ENCODE measurements at regions not wholly inside any gene's neighbourhood (a gene's known extent, or its start where the extent isn't known, plus 50 kb on each side); places are given as distances from the start of the nearest gene placed in this dataset.

DNA sequence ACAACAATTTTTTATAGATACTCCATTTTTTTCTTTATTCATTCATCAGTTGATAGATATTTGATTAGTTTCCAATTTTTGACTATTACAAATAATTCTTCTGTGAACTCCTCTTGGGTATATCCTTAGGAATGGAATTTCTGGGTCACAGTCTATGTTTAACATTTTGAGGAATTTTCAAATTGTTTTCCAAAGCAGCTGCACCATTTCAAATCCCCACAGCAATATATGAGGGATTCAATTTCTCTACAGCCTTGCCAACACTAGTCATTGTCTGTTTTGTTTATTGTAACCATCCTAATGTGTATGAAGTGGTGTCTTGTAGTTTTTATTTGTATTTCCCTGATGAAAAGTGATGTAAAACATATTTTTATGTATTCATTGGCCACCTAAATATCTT lies 320.3 kb upstream of the DEFB112 start:
- TF ChIP-seq, protein P1, sequence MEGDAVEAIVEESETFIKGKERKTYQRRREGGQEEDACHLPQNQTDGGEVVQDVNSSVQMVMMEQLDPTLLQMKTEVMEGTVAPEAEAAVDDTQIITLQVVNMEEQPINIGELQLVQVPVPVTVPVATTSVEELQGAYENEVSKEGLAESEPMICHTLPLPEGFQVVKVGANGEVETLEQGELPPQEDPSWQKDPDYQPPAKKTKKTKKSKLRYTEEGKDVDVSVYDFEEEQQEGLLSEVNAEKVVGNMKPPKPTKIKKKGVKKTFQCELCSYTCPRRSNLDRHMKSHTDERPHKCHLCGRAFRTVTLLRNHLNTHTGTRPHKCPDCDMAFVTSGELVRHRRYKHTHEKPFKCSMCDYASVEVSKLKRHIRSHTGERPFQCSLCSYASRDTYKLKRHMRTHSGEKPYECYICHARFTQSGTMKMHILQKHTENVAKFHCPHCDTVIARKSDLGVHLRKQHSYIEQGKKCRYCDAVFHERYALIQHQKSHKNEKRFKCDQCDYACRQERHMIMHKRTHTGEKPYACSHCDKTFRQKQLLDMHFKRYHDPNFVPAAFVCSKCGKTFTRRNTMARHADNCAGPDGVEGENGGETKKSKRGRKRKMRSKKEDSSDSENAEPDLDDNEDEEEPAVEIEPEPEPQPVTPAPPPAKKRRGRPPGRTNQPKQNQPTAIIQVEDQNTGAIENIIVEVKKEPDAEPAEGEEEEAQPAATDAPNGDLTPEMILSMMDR (conservative IDR thresholded peaks at IDR 0.05; ENCODE audit: low read depth, low read length): no peak
- no peak for TF ChIP-seq FOS (IDR thresholded peaks at IDR 0.05; ENCODE audit: low read depth, low read length)
- no peak for TF ChIP-seq MXI1 (IDR thresholded peaks at IDR 0.05; ENCODE audit: borderline replicate concordance, low read depth, low read length)
- TF ChIP-seq BHLHE40 (IDR thresholded peaks at IDR 0.05; ENCODE audit: low read depth, low read length): no peak
- TF ChIP-seq POLR2A (IDR thresholded peaks at IDR 0.05; ENCODE audit: low read depth, low read length): no peak
- TF ChIP-seq MAZ (IDR thresholded peaks at IDR 0.05; ENCODE audit: borderline replicate concordance, low read depth, low read length): no peak
- TF ChIP-seq SMC3 (IDR thresholded peaks at IDR 0.05; ENCODE audit: low read depth, low read length): no peak
- no peak for TF ChIP-seq USF2 (IDR thresholded peaks at IDR 0.05; ENCODE audit: low read depth, low read length)
- TF ChIP-seq RAD21 (IDR thresholded peaks at IDR 0.05; ENCODE audit: low read length): no peak
- no peak for TF ChIP-seq RCOR1 (IDR thresholded peaks at IDR 0.05; ENCODE audit: insufficient replicate concordance, low read length)
- no peak for TF ChIP-seq CEBPB (IDR thresholded peaks at IDR 0.05; ENCODE audit: low read depth, low read length)
